SK-N-MC (cell line): ENCODE measurements at regions not wholly inside any gene's neighbourhood (a gene's known extent, or its start where the extent isn't known, plus 50 kb on each side); places are given as distances from the start of the nearest gene placed in this dataset.

Experiments
- EZH2 ChIP-seq: fragments of 200-600 bp; sonication (generic); IDR thresholded peaks from one replicate; pipeline ENCODE4 v1.6.1; 2017; ENCODE audit warnings: antibody characterized with exemption
- POLR2AphosphoS5 ChIP-seq: IDR thresholded peaks from 2 replicates; pipeline ENCODE4 v1.6.1; 2012; ENCODE audit warnings: mild to moderate bottlenecking, low read depth, low read length, borderline replicate concordance

- no peak for TF ChIP-seq POLR2AphosphoS5
- no peak for TF ChIP-seq EZH2
These were observed 183.3 kb upstream of the DOK6 start for GRCh38 chr18:69217196-69218000.
